ENCODE measurements at regions not wholly inside any gene's neighbourhood (a gene's known extent, or its start where the extent isn't known, plus 50 kb on each side); places are given as distances from the start of the nearest gene placed in this dataset.

DNA sequence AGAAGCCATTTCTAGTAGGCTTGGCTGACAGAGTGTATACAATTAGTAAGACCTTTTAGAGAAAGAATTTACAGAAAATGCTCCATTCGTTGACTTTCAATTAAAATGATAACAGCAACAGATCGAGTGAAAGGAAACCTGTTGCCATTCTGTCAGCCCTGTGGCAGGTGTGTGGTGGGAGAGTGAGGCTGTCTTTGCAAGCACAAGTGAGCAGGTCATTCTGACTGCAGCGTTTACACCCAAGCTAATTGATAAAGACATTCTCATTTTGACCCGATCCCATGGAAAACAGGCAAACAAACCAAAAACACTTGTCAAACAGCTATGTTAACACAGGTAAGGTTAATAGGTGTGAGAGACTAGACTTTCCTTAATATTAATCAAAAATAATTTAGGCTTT is 257.3 kb downstream of the PTBP2 start:
- 81% methylated on average over 4 of the region's 4 CpGs for WGBS
- H3K4me3 ChIP-seq (ENCODE audit: low read length): no peak overlapping the region
- DNase-seq (no peak), ATAC-seq (no peak)
- H3K4me1 ChIP-seq (ENCODE audit: control insufficient read depth, insufficient read depth, low read length): no peaks in the 10 kb centered on the region
- intact Hi-C loops (cut with DNase I): loop anchor here in 1 of 4 donors (10.0 kb wide), 1 partner anchor 66 kb away; no protein-coding TSS in a partner anchor
- no peak overlapping the region for H3K27ac ChIP-seq (ENCODE audit: low read length)
- H3K9me3 ChIP-seq (ENCODE audit: control insufficient read depth, low read length): no peaks in the 10 kb centered on the region
- H3K27me3 ChIP-seq (ENCODE audit: control insufficient read depth, insufficient read depth): no peaks in the 10 kb centered on the region

DNA sequence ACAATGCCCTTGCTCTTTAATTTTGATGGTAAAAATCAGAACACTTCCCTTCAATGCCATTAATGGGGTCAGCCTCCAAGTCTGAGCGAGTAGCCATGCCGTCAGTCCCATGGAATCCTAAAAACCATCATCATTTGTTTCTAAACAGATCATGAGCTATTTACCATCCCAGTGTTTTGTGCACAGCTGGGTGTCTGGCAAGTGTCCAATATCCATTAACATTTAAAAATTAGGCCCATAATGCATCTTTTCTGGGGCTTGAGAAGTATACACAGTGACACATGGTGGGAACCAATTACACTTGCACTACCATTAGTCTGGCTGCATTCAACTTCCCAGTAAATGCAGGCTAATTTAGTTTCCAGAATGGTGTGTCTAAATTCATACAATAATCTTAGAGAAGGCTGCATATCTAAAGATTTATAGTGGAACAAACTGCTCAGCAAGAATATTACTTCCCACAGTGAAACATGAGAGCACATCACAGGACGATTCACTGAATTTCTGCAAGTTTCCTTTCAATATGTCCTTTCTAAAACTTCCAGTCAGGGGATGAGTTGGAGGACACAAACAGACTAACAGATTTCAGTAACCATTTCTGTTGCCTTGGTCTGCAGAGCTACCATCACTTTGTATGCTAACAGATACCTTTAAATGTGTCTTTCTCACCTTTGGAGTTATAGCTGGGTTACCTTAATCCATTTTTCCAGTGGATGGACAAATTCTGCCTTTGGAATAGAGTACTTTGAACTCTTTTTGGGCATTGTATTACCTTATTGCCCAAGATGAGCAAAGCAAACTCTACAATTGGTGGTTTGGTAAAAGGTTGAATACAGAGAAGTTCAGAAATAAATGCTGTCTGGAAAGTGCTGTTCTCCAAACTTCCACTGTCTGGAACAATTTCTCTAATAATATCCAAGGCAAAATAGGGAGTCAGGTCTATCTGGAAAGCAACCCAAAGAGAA is 258.0 kb downstream of the PTBP2 start:
- no peak for ATAC-seq
- intact Hi-C loops (cut with DNase I): loop anchor here in 1 of 4 donors (10.0 kb wide), 1 partner anchor 65 kb away; no protein-coding TSS in a partner anchor
- no peak for DNase-seq
- no peaks in the 10 kb centered on the region for H3K9me3 ChIP-seq (ENCODE audit: control insufficient read depth, low read length)
- no peaks in the 10 kb centered on the region for H3K4me1 ChIP-seq (ENCODE audit: control insufficient read depth, insufficient read depth, low read length)
- no peak overlapping the region for H3K27ac ChIP-seq (ENCODE audit: low read length)
- H3K27me3 ChIP-seq (ENCODE audit: control insufficient read depth, insufficient read depth): no peaks in the 10 kb centered on the region
- no peak overlapping the region for H3K4me3 ChIP-seq (ENCODE audit: low read length)
- 73% methylated on average over 3 of the region's 3 CpGs for WGBS

DNA sequence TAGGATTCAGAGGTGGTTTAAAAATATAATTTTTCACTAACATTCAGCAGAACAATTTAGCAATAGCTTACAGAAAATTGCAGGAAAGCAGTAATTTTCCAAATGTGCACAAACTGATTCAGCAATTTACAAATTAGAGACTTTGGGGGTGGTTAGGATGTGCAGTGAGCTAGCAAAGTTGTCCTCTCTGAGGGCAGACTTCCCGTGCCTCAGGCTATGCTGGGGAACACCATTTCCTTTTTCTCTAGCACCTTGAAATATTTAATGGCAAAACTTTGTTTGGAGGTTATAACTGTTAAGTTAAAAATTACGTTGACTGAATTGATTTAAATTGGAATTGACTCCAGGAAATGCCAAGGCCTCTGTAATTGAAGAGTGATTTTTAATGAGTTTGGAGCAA is 258.9 kb downstream of the PTBP2 start:
- DNase-seq: no peak
- Histone ChIP-seq H3K9me3 (ENCODE audit: control insufficient read depth, low read length) (no peaks in the 10 kb centered on the region), H3K27me3 (ENCODE audit: control insufficient read depth, insufficient read depth) (no peaks in the 10 kb centered on the region), H3K27ac (ENCODE audit: low read length) (no peak overlapping the region), H3K4me1 (ENCODE audit: control insufficient read depth, insufficient read depth, low read length) (no peaks in the 10 kb centered on the region), H3K4me3 (ENCODE audit: low read length) (no peak overlapping the region)
- intact Hi-C loops (cut with DNase I): no loop called here
- 68% methylated on average over 2 of the region's 2 CpGs for WGBS
- no peak for ATAC-seq

DNA sequence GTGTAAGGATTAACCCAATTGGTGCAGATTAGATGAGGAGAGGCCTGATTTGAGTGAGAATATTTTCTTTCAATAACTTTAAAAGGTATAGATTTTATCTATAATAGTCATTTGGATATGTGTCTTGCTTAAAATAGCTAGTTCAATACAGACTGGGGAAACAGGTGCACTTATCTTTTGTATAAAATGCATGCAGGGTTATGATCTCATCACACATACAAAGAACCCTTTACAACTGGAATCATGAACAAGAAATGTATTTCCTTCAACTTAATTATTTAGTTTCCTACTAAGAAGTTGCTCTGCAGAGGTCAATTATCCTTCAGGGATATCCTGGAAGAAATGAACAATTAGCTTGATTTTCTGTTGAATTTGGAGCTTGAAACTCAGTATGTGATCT is 259.6 kb downstream of the PTBP2 start:
- H3K9me3 ChIP-seq (ENCODE audit: control insufficient read depth, low read length): no peaks in the 10 kb centered on the region
- intact Hi-C loops (cut with DNase I): no loop called here
- no peak for DNase-seq
- H3K4me1 ChIP-seq (ENCODE audit: control insufficient read depth, insufficient read depth, low read length): no peaks in the 10 kb centered on the region
- H3K27ac ChIP-seq (ENCODE audit: low read length): no peak overlapping the region
- H3K27me3 ChIP-seq (ENCODE audit: control insufficient read depth, insufficient read depth): no peaks in the 10 kb centered on the region
- ATAC-seq: no peak
- H3K4me3 ChIP-seq (ENCODE audit: low read length): no peak overlapping the region

DNA sequence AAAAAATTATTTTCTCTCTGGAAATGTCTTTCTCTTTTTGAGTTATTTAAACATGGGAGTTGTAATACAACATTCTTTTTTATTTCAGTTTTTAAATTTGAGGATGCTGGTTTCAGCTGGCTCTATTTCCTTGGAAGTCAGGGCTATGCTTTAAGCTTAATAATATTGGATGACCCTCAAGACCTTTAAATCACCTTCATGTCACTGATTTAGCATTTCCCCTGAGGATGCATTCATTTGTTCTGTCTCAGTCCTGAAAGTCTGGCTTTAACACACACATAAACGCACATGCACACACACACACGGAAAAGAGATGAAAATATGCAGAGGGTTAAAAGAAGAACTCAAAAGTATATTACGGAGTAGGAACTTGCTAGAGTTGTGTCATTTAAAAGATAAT is 260.5 kb downstream of the PTBP2 start:
- Histone ChIP-seq H3K27ac (ENCODE audit: low read length) (no peak overlapping the region), H3K27me3 (ENCODE audit: control insufficient read depth, insufficient read depth) (no peaks in the 10 kb centered on the region), H3K9me3 (ENCODE audit: control insufficient read depth, low read length) (no peaks in the 10 kb centered on the region), H3K4me1 (ENCODE audit: control insufficient read depth, insufficient read depth, low read length) (no peaks in the 10 kb centered on the region), H3K4me3 (ENCODE audit: low read length) (no peak overlapping the region)
- DNase-seq: no peak
- no peak for ATAC-seq
- WGBS: 72% methylated on average over 3 of the region's 3 CpGs
- intact Hi-C loops (cut with DNase I): no loop called here

DNA sequence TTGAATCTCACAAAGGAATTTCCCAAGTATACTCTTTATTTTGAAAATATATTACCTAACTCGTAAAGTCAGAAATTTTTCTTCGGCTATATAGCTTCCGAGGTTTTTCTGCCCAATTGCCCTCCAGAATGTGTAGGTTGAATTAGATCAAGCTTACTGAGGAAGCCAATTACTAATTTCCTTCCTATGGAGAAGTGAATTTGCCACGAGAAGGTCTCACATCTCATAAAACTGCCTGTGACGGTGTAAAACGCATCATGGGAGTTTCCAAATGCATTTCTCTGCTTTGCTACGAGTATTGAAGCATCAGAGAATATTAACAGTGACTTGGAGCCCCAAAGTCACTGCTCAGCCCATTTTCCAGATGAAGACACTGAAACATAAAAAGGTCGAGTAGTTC is 262.3 kb downstream of the PTBP2 start:
- 84% methylated on average over 8 of the region's 8 CpGs for WGBS
- Histone ChIP-seq H3K27me3 (ENCODE audit: control insufficient read depth, insufficient read depth) (no peaks in the 10 kb centered on the region), H3K4me3 (ENCODE audit: low read length) (no peak overlapping the region), H3K9me3 (ENCODE audit: control insufficient read depth, low read length) (no peaks in the 10 kb centered on the region), H3K27ac (ENCODE audit: low read length) (no peak overlapping the region), H3K4me1 (ENCODE audit: control insufficient read depth, insufficient read depth, low read length) (no peaks in the 10 kb centered on the region)
- DNase-seq (no peak), ATAC-seq (no peak)
- intact Hi-C loops (cut with DNase I): no loop called here

DNA sequence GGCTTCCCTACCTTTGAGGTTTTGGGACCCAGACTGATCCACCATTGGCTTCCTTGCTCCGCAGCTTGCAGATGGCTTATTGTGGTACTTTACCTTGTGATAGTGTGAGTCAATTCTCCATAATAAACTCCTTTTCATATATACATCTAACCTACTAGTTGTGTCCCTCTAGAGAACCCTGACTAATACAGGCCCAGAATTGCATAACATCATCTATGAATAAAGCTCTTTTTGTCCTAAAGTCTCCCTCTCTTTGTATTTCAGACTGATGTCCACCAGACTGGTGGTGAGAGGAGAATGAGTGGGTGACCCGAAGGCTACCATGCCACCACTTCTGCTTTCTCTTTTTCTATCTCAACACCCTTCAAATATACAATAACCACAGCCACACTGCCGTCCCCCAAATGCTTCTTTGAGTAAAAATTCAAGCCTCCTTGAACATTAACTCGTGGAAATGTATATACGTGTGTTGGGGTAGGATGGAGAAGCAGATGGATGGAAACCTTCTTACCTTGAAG is 265.7 kb downstream of the PTBP2 start:
- Histone ChIP-seq H3K27ac (ENCODE audit: low read length) (no peak overlapping the region), H3K27me3 (ENCODE audit: control insufficient read depth, insufficient read depth) (no peaks in the 10 kb centered on the region), H3K9me3 (ENCODE audit: control insufficient read depth, low read length) (no peaks in the 10 kb centered on the region), H3K4me1 (ENCODE audit: control insufficient read depth, insufficient read depth, low read length) (no peaks in the 10 kb centered on the region), H3K4me3 (ENCODE audit: low read length) (no peak overlapping the region)
- ATAC-seq (no peak), DNase-seq (no peak)
- intact Hi-C loops (cut with DNase I): no loop called here
- 91% methylated on average over 5 of the region's 5 CpGs for WGBS

DNA sequence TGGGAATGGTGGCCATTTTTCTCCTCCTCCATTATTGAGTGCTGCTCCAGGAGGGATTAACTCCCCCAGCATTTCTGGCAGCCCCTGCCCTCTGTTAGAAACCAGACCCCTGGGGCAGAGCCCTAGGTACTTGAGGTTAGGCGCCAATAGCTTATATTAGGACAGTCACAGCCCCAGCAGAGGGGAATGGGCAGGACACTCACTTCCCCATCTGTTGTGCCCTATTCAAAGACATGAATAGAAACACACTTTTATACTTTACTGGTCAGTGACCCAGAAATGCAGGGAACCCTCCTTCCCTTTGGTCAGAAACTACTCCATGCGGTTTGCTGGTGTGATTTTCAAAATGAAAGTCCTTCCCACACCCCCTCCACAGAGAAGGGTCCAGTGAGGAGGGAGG is 267.7 kb downstream of the PTBP2 start:
- no peaks in the 10 kb centered on the region for H3K27me3 ChIP-seq (ENCODE audit: control insufficient read depth, insufficient read depth)
- WGBS: 92% methylated on average over 2 of the region's 2 CpGs
- no peak overlapping the region for H3K27ac ChIP-seq (ENCODE audit: low read length)
- no peaks in the 10 kb centered on the region for H3K9me3 ChIP-seq (ENCODE audit: control insufficient read depth, low read length)
- intact Hi-C loops (cut with DNase I): no loop called here
- H3K4me3 ChIP-seq (ENCODE audit: low read length): no peak overlapping the region
- no peaks in the 10 kb centered on the region for H3K4me1 ChIP-seq (ENCODE audit: control insufficient read depth, insufficient read depth, low read length)
- DNase-seq: no peak
- no peak for ATAC-seq

DNA sequence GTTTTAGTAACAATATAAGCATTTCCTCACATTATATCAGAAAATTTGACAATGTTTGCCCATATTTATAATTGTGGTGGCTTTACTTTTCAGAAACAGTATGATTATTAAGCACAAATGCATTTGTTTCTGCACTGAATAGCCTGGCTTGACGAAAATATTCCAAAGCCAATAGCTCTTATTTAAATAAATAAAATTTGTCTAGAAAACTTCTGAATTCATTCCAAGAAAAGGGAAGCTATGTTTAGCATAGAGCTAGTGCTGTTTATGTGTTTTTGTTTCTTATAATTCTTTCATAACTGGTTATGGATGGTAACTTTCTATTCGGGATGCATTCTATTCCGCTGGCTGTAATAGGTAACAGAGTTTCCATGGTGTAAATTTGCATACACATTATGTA is 268.6 kb downstream of the PTBP2 start:
- ATAC-seq: no peak
- no peaks in the 10 kb centered on the region for H3K9me3 ChIP-seq (ENCODE audit: control insufficient read depth, low read length)
- intact Hi-C loops (cut with DNase I): no loop called here
- DNase-seq: no peak
- no peaks in the 10 kb centered on the region for H3K4me1 ChIP-seq (ENCODE audit: control insufficient read depth, insufficient read depth, low read length)
- no peak overlapping the region for H3K27ac ChIP-seq (ENCODE audit: low read length)
- WGBS: 78% methylated on average over 3 of the region's 3 CpGs
- H3K27me3 ChIP-seq (ENCODE audit: control insufficient read depth, insufficient read depth): no peaks in the 10 kb centered on the region
- no peak overlapping the region for H3K4me3 ChIP-seq (ENCODE audit: low read length)

DNA sequence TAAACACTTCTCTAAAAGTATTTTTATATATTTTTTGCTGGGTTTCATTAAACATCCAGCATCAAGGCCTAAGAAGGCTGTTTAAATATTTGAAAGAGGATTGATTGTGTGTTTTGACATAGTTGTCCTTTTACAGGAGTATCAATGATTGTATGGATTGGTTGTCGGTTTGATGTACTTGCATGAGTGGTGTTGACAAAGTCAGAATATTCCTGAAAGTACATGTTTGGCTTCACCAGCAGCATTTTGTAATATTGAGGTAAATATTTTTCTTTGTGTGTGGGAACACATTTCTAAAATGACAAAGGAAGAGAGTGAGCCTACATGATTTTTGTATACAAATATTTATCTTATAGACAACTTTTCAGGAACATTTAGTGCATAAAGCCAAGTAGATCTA is 269.7 kb downstream of the PTBP2 start:
- ATAC-seq (no peak), DNase-seq (no peak)
- intact Hi-C loops (cut with DNase I): no loop called here
- H3K27me3 ChIP-seq (ENCODE audit: control insufficient read depth, insufficient read depth): no peaks in the 10 kb centered on the region
- no peaks in the 10 kb centered on the region for H3K9me3 ChIP-seq (ENCODE audit: control insufficient read depth, low read length)
- WGBS: 96% methylated on average over 1 of the region's 1 CpG
- no peak overlapping the region for H3K27ac ChIP-seq (ENCODE audit: low read length)
- H3K4me1 ChIP-seq (ENCODE audit: control insufficient read depth, insufficient read depth, low read length): no peaks in the 10 kb centered on the region
- no peak overlapping the region for H3K4me3 ChIP-seq (ENCODE audit: low read length)

DNA sequence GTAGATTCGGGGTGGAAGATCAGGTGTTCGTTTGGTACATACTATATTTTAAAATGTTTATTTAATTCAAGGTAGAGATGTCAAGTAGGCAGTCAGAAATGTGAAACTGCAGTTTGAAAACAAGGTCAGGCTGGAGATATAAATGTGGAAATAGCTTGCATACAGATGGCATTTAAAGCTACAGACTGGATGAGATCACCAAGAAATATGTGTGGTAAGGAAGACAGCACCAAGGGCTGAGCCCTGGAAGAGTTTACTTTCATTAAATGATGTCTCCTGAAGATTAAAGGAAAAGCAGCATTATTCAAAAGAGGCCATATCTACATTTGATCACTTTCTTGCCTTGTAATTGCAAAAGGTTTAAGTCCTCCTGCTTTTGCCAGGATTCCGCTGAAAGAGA is 271.3 kb downstream of the PTBP2 start:
- no peaks in the 10 kb centered on the region for H3K4me1 ChIP-seq (ENCODE audit: control insufficient read depth, insufficient read depth, low read length)
- DNase-seq (no peak), ATAC-seq (no peak)
- WGBS: 90% methylated on average over 3 of the region's 3 CpGs
- no peaks in the 10 kb centered on the region for H3K27me3 ChIP-seq (ENCODE audit: control insufficient read depth, insufficient read depth)
- intact Hi-C loops (cut with DNase I): no loop called here
- no peak overlapping the region for H3K27ac ChIP-seq (ENCODE audit: low read length)
- no peaks in the 10 kb centered on the region for H3K9me3 ChIP-seq (ENCODE audit: control insufficient read depth, low read length)
- no peak overlapping the region for H3K4me3 ChIP-seq (ENCODE audit: low read length)

Measured in right cardiac atrium (tissue), 5 donors.